ENCODE measurements at regions not wholly inside any gene's neighbourhood (a gene's known extent, or its start where the extent isn't known, plus 50 kb on each side); places are given as distances from the start of the nearest gene placed in this dataset.

- FAIRE-seq, result no peak
- no peak for DNase-seq (ENCODE audit: insufficient read length, low spot score)
These were observed 753.3 kb downstream of the OLFM4 start for GRCh38 chr13:53781941-53782340.

- DNase-seq (ENCODE audit: insufficient read length, low spot score) (peak; percentile 9), FAIRE-seq (no peak)
These were observed 753.9 kb downstream of the OLFM4 start for GRCh38 chr13:53782488-53782961.

GRCh38 chr13:53783471-53783870 is 754.9 kb downstream of the OLFM4 start:
- FAIRE-seq, result no peak
- no peak for DNase-seq (ENCODE audit: insufficient read length, low spot score)

- no peak for FAIRE-seq
- DNase-seq (ENCODE audit: insufficient read length, low spot score), result no peak
These were observed 759.7 kb downstream of the OLFM4 start for GRCh38 chr13:53788286-53788685.

GRCh38 chr13:53800011-53800410 is 771.4 kb downstream of the OLFM4 start:
- no peak for DNase-seq (ENCODE audit: insufficient read length, low spot score)
- no peak for FAIRE-seq

GRCh38 chr13:53807251-53807834 is 778.7 kb downstream of the OLFM4 start:
- no peak for FAIRE-seq

GRCh38 chr13:53821632-53822031 is 793.0 kb downstream of the OLFM4 start:
- no peak for DNase-seq (ENCODE audit: insufficient read length, low spot score)

More at GRCh38 chr13:53807251-53807834, 778.7 kb downstream of the OLFM4 start:
- no peak for DNase-seq (ENCODE audit: insufficient read length, low spot score)

GRCh38 chr13:53822136-53822535 is 793.5 kb downstream of the OLFM4 start:
- no peak for FAIRE-seq
- DNase-seq (ENCODE audit: insufficient read length, low spot score), result no peak

More at GRCh38 chr13:53821632-53822031, 793.0 kb downstream of the OLFM4 start:
- no peak for FAIRE-seq

- no peak for DNase-seq (ENCODE audit: insufficient read length, low spot score)
- FAIRE-seq, result no peak
These were observed 810.8 kb downstream of the OLFM4 start for GRCh38 chr13:53839461-53839860.

- no peak for DNase-seq (ENCODE audit: insufficient read length, low spot score)
These were observed 816.0 kb downstream of the OLFM4 start for GRCh38 chr13:53844473-53845146.

GRCh38 chr13:53847502-53847901 is 818.9 kb downstream of the OLFM4 start:
- no peak for FAIRE-seq
- no peak for DNase-seq (ENCODE audit: insufficient read length, low spot score)

More at GRCh38 chr13:53844473-53845146, 816.0 kb downstream of the OLFM4 start:
- FAIRE-seq, result no peak

- FAIRE-seq, result no peak
- no peak for DNase-seq (ENCODE audit: insufficient read length, low spot score)
These were observed 819.9 kb downstream of the OLFM4 start for GRCh38 chr13:53848366-53848961.

- DNase-seq (ENCODE audit: insufficient read length, low spot score) (no peak), FAIRE-seq (no peak)
These were observed 825.7 kb downstream of the OLFM4 start for GRCh38 chr13:53854321-53854720.

- no peak for DNase-seq (ENCODE audit: insufficient read length, low spot score)
- no peak for FAIRE-seq
These were observed 828.1 kb downstream of the OLFM4 start for GRCh38 chr13:53856573-53857195.

- DNase-seq (ENCODE audit: insufficient read length, low spot score), result no peak
- no peak for FAIRE-seq
These were observed 834.9 kb downstream of the OLFM4 start for GRCh38 chr13:53863520-53863919.

- no peak for DNase-seq (ENCODE audit: insufficient read length, low spot score)
- no peak for FAIRE-seq
These were observed 844.9 kb downstream of the OLFM4 start for GRCh38 chr13:53873558-53873957.

- FAIRE-seq, result no peak
These were observed 850.2 kb downstream of the OLFM4 start for GRCh38 chr13:53878861-53879260.

GRCh38 chr13:53885997-53886396 is 857.4 kb downstream of the OLFM4 start:
- DNase-seq (ENCODE audit: insufficient read length, low spot score) (no peak), FAIRE-seq (no peak)

More at GRCh38 chr13:53878861-53879260, 850.2 kb downstream of the OLFM4 start:
- no peak for DNase-seq (ENCODE audit: insufficient read length, low spot score)

GRCh38 chr13:53890696-53891095 is 862.1 kb downstream of the OLFM4 start:
- FAIRE-seq, result no peak

GRCh38 chr13:53901593-53901992 is 873.0 kb downstream of the OLFM4 start:
- FAIRE-seq (no peak), DNase-seq (ENCODE audit: insufficient read length, low spot score) (no peak)

More at GRCh38 chr13:53890696-53891095, 862.1 kb downstream of the OLFM4 start:
- DNase-seq (ENCODE audit: insufficient read length, low spot score), result no peak

GRCh38 chr13:53907891-53908290 is 879.3 kb downstream of the OLFM4 start:
- FAIRE-seq, result no peak
- DNase-seq (ENCODE audit: insufficient read length, low spot score), result no peak
